OCI-LY1 (cell line): ENCODE measurements at regions not wholly inside any gene's neighbourhood (a gene's known extent, or its start where the extent isn't known, plus 50 kb on each side); places are given as distances from the start of the nearest gene placed in this dataset.

ENCODE experiments used
- EZH2 ChIP-seq: fragments of 200-600 bp; sonication (generic), shearing (Covaris generic); IDR thresholded peaks from 2 replicates; pipeline ENCODE4 v1.8.0; 2017; ENCODE audit warnings: borderline replicate concordance, mixed run types, mild to moderate bottlenecking, antibody characterized with exemption, low read length, moderate library complexity, mixed read lengths
- TF ChIP-seq, protein P1 (sequence below): fragments of 200-600 bp; sonication (generic), shearing (Covaris generic); IDR thresholded peaks from 2 replicates; pipeline ENCODE4 v1.5.1; 2017; ENCODE audit warnings: mild to moderate bottlenecking, antibody characterized with exemption, low read length, moderate library complexity, mixed read lengths

DNA sequence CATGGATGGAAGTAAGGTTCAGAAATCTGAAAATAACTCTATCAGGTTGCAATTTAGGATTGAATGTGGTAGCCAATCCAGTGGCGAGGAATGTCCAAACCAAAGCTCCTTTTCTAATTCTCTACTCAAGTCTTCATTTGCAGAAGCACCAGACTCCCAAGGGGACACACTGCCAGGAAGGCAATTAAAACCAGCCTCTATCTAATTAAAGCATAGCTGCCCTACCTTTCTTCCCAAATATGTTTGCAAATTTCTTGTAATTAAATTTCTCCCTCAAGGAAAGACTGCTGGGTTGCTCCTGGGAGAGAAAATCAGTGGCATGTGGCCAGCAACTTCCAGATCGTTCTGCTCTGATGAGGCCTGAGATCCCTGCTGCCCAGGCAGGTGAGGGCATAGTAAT, 153.4 kb upstream of the MCTP2 start:
- TF ChIP-seq, protein P1, sequence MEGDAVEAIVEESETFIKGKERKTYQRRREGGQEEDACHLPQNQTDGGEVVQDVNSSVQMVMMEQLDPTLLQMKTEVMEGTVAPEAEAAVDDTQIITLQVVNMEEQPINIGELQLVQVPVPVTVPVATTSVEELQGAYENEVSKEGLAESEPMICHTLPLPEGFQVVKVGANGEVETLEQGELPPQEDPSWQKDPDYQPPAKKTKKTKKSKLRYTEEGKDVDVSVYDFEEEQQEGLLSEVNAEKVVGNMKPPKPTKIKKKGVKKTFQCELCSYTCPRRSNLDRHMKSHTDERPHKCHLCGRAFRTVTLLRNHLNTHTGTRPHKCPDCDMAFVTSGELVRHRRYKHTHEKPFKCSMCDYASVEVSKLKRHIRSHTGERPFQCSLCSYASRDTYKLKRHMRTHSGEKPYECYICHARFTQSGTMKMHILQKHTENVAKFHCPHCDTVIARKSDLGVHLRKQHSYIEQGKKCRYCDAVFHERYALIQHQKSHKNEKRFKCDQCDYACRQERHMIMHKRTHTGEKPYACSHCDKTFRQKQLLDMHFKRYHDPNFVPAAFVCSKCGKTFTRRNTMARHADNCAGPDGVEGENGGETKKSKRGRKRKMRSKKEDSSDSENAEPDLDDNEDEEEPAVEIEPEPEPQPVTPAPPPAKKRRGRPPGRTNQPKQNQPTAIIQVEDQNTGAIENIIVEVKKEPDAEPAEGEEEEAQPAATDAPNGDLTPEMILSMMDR: no peak
- no peak for TF ChIP-seq EZH2
